H9 (cell line): ENCODE measurements at regions not wholly inside any gene's neighbourhood (a gene's known extent, or its start where the extent isn't known, plus 50 kb on each side); places are given as distances from the start of the nearest gene placed in this dataset.

Experiments used
- DNase-seq: peaks from one replicate; pipeline ENCODE4 v3.0.0-alpha.2; 2017
- H2AFZ ChIP-seq: one replicate; pipeline ENCODE4 v1.6.1; 2013; ENCODE audit warnings: mild to moderate bottlenecking, low read length, control low read depth, moderate library complexity
- H2AK5ac ChIP-seq: 2 replicates; pipeline ENCODE4 v1.6.1; 2013; ENCODE audit warnings: low read length, control low read depth, mixed read lengths; ENCODE audit not compliant: insufficient read length
- H2BK120ac ChIP-seq: one replicate; pipeline ENCODE4 v1.6.1; 2013; ENCODE audit warnings: low read depth, mild to moderate bottlenecking, low read length, control low read depth, inconsistent platforms; ENCODE audit not compliant: poor library complexity, severe bottlenecking
- H2BK12ac ChIP-seq: 2 replicates; pipeline ENCODE4 v1.6.1; 2013; ENCODE audit warnings: low read length, control low read depth, mixed read lengths, low read depth; ENCODE audit not compliant: insufficient read length
- H2BK15ac ChIP-seq: 2 replicates; pipeline ENCODE4 v1.6.1; 2013; ENCODE audit warnings: low read depth, low read length, control low read depth
- H2BK20ac ChIP-seq: one replicate; pipeline ENCODE4 v1.6.1; 2013; ENCODE audit warnings: low read depth, mild to moderate bottlenecking, low read length, control low read depth, inconsistent platforms; ENCODE audit not compliant: poor library complexity, severe bottlenecking
- H2BK5ac ChIP-seq: 2 replicates; pipeline ENCODE4 v1.6.1; 2013; ENCODE audit warnings: low read length, control low read depth, mixed read lengths; ENCODE audit not compliant: insufficient read length
- H3K14ac ChIP-seq: 2 replicates; pipeline ENCODE4 v1.6.1; 2013; ENCODE audit warnings: low read length, control low read depth; ENCODE audit not compliant: insufficient read depth
- H3K18ac ChIP-seq: 2 replicates; pipeline ENCODE4 v1.6.1; 2013; ENCODE audit warnings: low read depth, mild to moderate bottlenecking, mixed read lengths, low read length, control low read depth; ENCODE audit not compliant: insufficient read length
- H3K23ac ChIP-seq: 2 replicates; pipeline ENCODE4 v1.6.1; 2013; ENCODE audit warnings: low read length, control low read depth, mixed read lengths, low read depth; ENCODE audit not compliant: insufficient read length
- H3K23me2 ChIP-seq: 2 replicates; pipeline ENCODE4 v1.6.1; 2013; ENCODE audit warnings: low read depth, mild to moderate bottlenecking, mixed read lengths, low read length, control low read depth; ENCODE audit not compliant: insufficient read length, poor library complexity, severe bottlenecking
- H3K27ac ChIP-seq: 2 replicates; pipeline ENCODE4 v1.5.1; 2013; ENCODE audit warnings: low read length, control low read depth, mixed read lengths, low read depth; ENCODE audit not compliant: insufficient read length
- H3K27me3 ChIP-seq: 2 replicates; pipeline ENCODE4 v1.6.1; 2013; ENCODE audit warnings: low read length, control low read depth, inconsistent platforms; ENCODE audit not compliant: insufficient read depth
- H3K4ac ChIP-seq: 2 replicates; pipeline ENCODE4 v1.6.1; 2013; ENCODE audit warnings: low read depth, mild to moderate bottlenecking, control low read depth, inconsistent platforms, low read length, moderate library complexity
- H3K4me1 ChIP-seq: 2 replicates; pipeline ENCODE4 v1.6.1; 2013; ENCODE audit warnings: low read length, control low read depth, inconsistent platforms; ENCODE audit not compliant: insufficient read depth
- H3K4me2 ChIP-seq: 2 replicates; pipeline ENCODE4 v1.6.1; 2013; ENCODE audit warnings: low read length, control low read depth, mixed read lengths; ENCODE audit not compliant: insufficient read length, insufficient read depth
- H3K56ac ChIP-seq: 2 replicates; pipeline ENCODE4 v1.6.1; 2013; ENCODE audit warnings: low read depth, mild to moderate bottlenecking, mixed read lengths, low read length, control low read depth; ENCODE audit not compliant: insufficient read length
- H3K79me1 ChIP-seq: 2 replicates; pipeline ENCODE4 v1.6.1; 2013; ENCODE audit warnings: low read depth, mild to moderate bottlenecking, moderate library complexity, low read length, control low read depth, inconsistent platforms; ENCODE audit not compliant: insufficient read depth, poor library complexity, severe bottlenecking
- H3K79me2 ChIP-seq: 2 replicates; pipeline ENCODE4 v1.6.1; 2013; ENCODE audit warnings: low read length, control low read depth, inconsistent platforms; ENCODE audit not compliant: insufficient read depth
- H3K9ac ChIP-seq: 2 replicates; pipeline ENCODE4 v1.6.1; 2013; ENCODE audit warnings: low read length, control low read depth, mixed read lengths; ENCODE audit not compliant: insufficient read length; ENCODE audit errors: extremely low read depth
- H3K9me3 ChIP-seq: one replicate; pipeline ENCODE4 v1.6.1; 2013; ENCODE audit warnings: low read depth, low read length, inconsistent platforms; ENCODE audit not compliant: control insufficient read depth
- H3T11ph ChIP-seq: one replicate; pipeline ENCODE4 v1.6.1; 2013; ENCODE audit warnings: mild to moderate bottlenecking, low read length, control low read depth, inconsistent platforms
- H4K20me1 ChIP-seq: one replicate; pipeline ENCODE4 v1.6.1; 2013; ENCODE audit not compliant: control insufficient read depth, insufficient read length, insufficient read depth
- H4K5ac ChIP-seq: 2 replicates; pipeline ENCODE4 v1.6.1; 2013; ENCODE audit warnings: low read depth, mild to moderate bottlenecking, mixed read lengths, low read length, control low read depth; ENCODE audit not compliant: insufficient read length
- H4K8ac ChIP-seq: replicated peaks from 2 replicates; pipeline ENCODE4 v1.6.1; 2013; ENCODE audit warnings: low read length, control low read depth, mixed read lengths, low read depth; ENCODE audit not compliant: insufficient read length
- H4K91ac ChIP-seq: 2 replicates; pipeline ENCODE4 v1.6.1; 2013; ENCODE audit warnings: low read depth, mild to moderate bottlenecking, moderate library complexity, mixed read lengths, low read length, control low read depth; ENCODE audit not compliant: insufficient read length
- H3K27ac Mint-ChIP-seq, 3 experiments: 2 replicates in 2 of 3; 3 replicates in 1 of 3; pipeline ENCODE4 v1.8.0; 2020 to 2021; ENCODE audit warnings: mixed read lengths in 3 of 3, mild to moderate bottlenecking in 1 of 3, moderate library complexity in 1 of 3
- H3K27me3 Mint-ChIP-seq: 2 replicates; pipeline ENCODE4 v1.8.0; 2021; ENCODE audit warnings: low read depth, mild to moderate bottlenecking, moderate library complexity, mixed read lengths
- H3K36me3 Mint-ChIP-seq, 3 experiments: 2 replicates in 2 of 3; 3 replicates in 1 of 3; pipeline ENCODE4 v1.8.0; 2020 to 2021; ENCODE audit warnings: low read depth in 3 of 3, mixed read lengths in 3 of 3; ENCODE audit not compliant: insufficient read depth in 1 of 3
- H3K4me1 Mint-ChIP-seq, 2 experiments: 2 replicates each; pipeline ENCODE4 v1.8.0; 2020; ENCODE audit warnings: mixed read lengths in 2 of 2
- H3K4me3 Mint-ChIP-seq, 2 experiments: 2 replicates in 1 of 2; 3 replicates in 1 of 2; pipeline ENCODE4 v1.8.0; 2020 to 2021; ENCODE audit warnings: mild to moderate bottlenecking in 2 of 2, mixed read lengths in 2 of 2, moderate library complexity in 1 of 2
- H3K9me3 Mint-ChIP-seq, 2 experiments: 2 replicates in 1 of 2; 3 replicates in 1 of 2; pipeline ENCODE4 v1.8.0; 2020; ENCODE audit warnings: mild to moderate bottlenecking in 2 of 2, mixed read lengths in 2 of 2, moderate library complexity in 1 of 2
- WGBS: extraction: QIAGEN DNeasy Blood & Tissue Kit; methylation state at CpG from one replicate; pipeline ENCODE4 v1.1.7; 2013; ENCODE audit warnings: missing lambda C conversion rate, low lambda C conversion rate, mixed read lengths; ENCODE audit not compliant: insufficient read length; ENCODE audit errors: extremely low coverage; 5-methylcytosine and 5-hydroxymethylcytosine counted together
- TF ChIP-seq, protein P1 (sequence below): fragments of 200-600 bp; sonication (generic); conservative IDR thresholded peaks from 3 replicates; pipeline ENCODE4 v1.8.0; 2021; ENCODE audit warnings: antibody characterized with exemption, mild to moderate bottlenecking

DNA sequence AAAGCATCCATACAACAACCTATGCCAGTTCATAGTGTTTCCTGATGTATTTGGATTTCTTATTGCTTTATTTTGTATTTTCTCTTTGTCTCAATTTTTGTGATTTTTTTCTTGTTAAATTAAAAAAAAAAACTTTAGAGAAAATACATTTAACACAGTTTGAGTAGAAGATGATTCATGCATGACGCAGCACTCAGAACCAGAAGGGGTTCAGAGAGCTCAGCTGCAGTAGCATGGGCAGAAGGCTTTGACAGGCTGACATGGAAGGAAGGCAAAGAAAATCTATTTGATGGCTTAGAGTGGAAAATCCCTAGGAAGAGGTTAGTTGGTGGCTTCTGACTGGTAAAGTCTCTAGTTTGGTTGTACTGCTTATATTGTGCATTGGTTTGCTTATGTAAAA, 207.2 kb upstream of the STXBP5 start:
- H3K23ac ChIP-seq = no peak overlapping the region
- H3K4ac ChIP-seq = no peak overlapping the region
- no peak overlapping the region for H2BK120ac ChIP-seq
- H3K9me3 ChIP-seq = no peaks in the 10 kb centered on the region
- H4K91ac ChIP-seq = no peak overlapping the region
- no peak overlapping the region for H3T11ph ChIP-seq
- no peak overlapping the region for H2AK5ac ChIP-seq
- no peak overlapping the region for H3K4me3 Mint-ChIP-seq
- H2BK20ac ChIP-seq = no peak overlapping the region
- H3K27me3 ChIP-seq = no peaks in the 10 kb centered on the region
- H4K8ac ChIP-seq = no peak overlapping the region
- H3K27ac ChIP-seq = no peak overlapping the region
- H3K9ac ChIP-seq = no peak overlapping the region
- H2BK15ac ChIP-seq = no peak overlapping the region
- WGBS = no CpG with 5 or more reads among the region's 1 CpG
- no peaks in the 10 kb centered on the region for H3K9me3 Mint-ChIP-seq
- H3K79me1 ChIP-seq = no peaks in the 10 kb centered on the region
- H3K23me2 ChIP-seq = no peaks in the 10 kb centered on the region
- H3K36me3 Mint-ChIP-seq = no peaks in the 10 kb centered on the region
- no peak overlapping the region for H3K4me2 ChIP-seq
- H4K5ac ChIP-seq = no peak overlapping the region
- H3K56ac ChIP-seq = no peak overlapping the region
- H3K79me2 ChIP-seq = no peaks in the 10 kb centered on the region
- peak overlapping the region in 2 of 3 experiments; percentile 45 to 67; a peak in 4 of 7 replicates for H3K27ac Mint-ChIP-seq
- H2BK12ac ChIP-seq = no peak overlapping the region
- no peak overlapping the region for H2AFZ ChIP-seq
- H3K4me1 ChIP-seq = no peaks in the 10 kb centered on the region
- no peaks in the 10 kb centered on the region for H3K27me3 Mint-ChIP-seq
- no peaks in the 10 kb centered on the region for H4K20me1 ChIP-seq
- H3K4me1 Mint-ChIP-seq = peaks cover 15 to 17% of the 10 kb centered on the region in 2 experiments
- no peak overlapping the region for H2BK5ac ChIP-seq
- DNase-seq = no peak
- no peak overlapping the region for H3K14ac ChIP-seq
- TF ChIP-seq, protein P1, sequence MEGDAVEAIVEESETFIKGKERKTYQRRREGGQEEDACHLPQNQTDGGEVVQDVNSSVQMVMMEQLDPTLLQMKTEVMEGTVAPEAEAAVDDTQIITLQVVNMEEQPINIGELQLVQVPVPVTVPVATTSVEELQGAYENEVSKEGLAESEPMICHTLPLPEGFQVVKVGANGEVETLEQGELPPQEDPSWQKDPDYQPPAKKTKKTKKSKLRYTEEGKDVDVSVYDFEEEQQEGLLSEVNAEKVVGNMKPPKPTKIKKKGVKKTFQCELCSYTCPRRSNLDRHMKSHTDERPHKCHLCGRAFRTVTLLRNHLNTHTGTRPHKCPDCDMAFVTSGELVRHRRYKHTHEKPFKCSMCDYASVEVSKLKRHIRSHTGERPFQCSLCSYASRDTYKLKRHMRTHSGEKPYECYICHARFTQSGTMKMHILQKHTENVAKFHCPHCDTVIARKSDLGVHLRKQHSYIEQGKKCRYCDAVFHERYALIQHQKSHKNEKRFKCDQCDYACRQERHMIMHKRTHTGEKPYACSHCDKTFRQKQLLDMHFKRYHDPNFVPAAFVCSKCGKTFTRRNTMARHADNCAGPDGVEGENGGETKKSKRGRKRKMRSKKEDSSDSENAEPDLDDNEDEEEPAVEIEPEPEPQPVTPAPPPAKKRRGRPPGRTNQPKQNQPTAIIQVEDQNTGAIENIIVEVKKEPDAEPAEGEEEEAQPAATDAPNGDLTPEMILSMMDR = no peak
- no peak overlapping the region for H3K18ac ChIP-seq
